GM23338 (cell line): ENCODE measurements at regions not wholly inside any gene's neighbourhood (a gene's known extent, or its start where the extent isn't known, plus 50 kb on each side); places are given as distances from the start of the nearest gene placed in this dataset.

Experiments used
- ATAC-seq: fragments of 200-7000 bp; cut with Tn5 transposase; 3 replicates; pipeline ENCODE4 v1.9.1; 2020
- DNase-seq: peaks from one replicate; pipeline ENCODE4 v3.0.0-alpha.2; 2015; ENCODE audit warnings: low spot score
- H2AFZ ChIP-seq: fragments of 200-600 bp; sonication (generic); 2 replicates; pipeline ENCODE4 v1.8.0; 2016; ENCODE audit warnings: antibody characterized with exemption, mild to moderate bottlenecking, moderate library complexity
- H3F3A ChIP-seq: fragments of 200-600 bp; sonication (generic); replicated peaks from 2 replicates; pipeline ENCODE4 v1.8.0; 2017; ENCODE audit warnings: antibody characterized with exemption, mixed run types, low read depth
- H3K27ac ChIP-seq: fragments of 200-600 bp; sonication (generic); 2 replicates; pipeline ENCODE4 v1.6.1; 2016; ENCODE audit warnings: low read depth
- H3K27me3 ChIP-seq: fragments of 200-600 bp; sonication (generic); 2 replicates; pipeline ENCODE4 v1.8.0; 2016; ENCODE audit warnings: mild to moderate bottlenecking, mixed run types, moderate library complexity; ENCODE audit not compliant: insufficient read depth
- H3K36me3 ChIP-seq: fragments of 200-600 bp; sonication (generic); 2 replicates; pipeline ENCODE4 v1.8.0; 2016; ENCODE audit warnings: mild to moderate bottlenecking; ENCODE audit not compliant: insufficient read depth
- H3K4me1 ChIP-seq: fragments of 200-600 bp; sonication (generic); 2 replicates; pipeline ENCODE4 v1.8.0; 2016; ENCODE audit warnings: mild to moderate bottlenecking, moderate library complexity; ENCODE audit not compliant: insufficient read depth
- H3K4me2 ChIP-seq: fragments of 200-600 bp; sonication (generic); 2 replicates; pipeline ENCODE4 v1.7.1; 2017; ENCODE audit warnings: mixed run types
- H3K4me3 ChIP-seq: fragments of 200-600 bp; sonication (generic); 2 replicates; pipeline ENCODE4 v1.6.1; 2016; ENCODE audit warnings: mixed run types
- H3K79me2 ChIP-seq: fragments of 200-600 bp; sonication (generic); replicated peaks from 2 replicates; pipeline ENCODE4 v1.8.0; 2017; ENCODE audit warnings: mild to moderate bottlenecking; ENCODE audit not compliant: insufficient read depth
- H3K9me2 ChIP-seq: fragments of 200-600 bp; sonication (generic); 2 replicates; pipeline ENCODE4 v1.8.0; 2017; ENCODE audit not compliant: insufficient read depth
- H4K20me1 ChIP-seq: fragments of 200-600 bp; sonication (generic); replicated peaks from 2 replicates; pipeline ENCODE4 v1.8.0; 2017; ENCODE audit warnings: mild to moderate bottlenecking; ENCODE audit not compliant: insufficient read depth
- H3K27ac Mint-ChIP-seq: 2 replicates; pipeline ENCODE4 v1.8.0; 2020; ENCODE audit warnings: inconsistent platforms, mild to moderate bottlenecking, moderate library complexity, mixed read lengths
- H3K27me3 Mint-ChIP-seq: 3 replicates; pipeline ENCODE4 v1.8.0; 2022; ENCODE audit warnings: low read depth, mild to moderate bottlenecking, moderate library complexity, mixed read lengths, inconsistent platforms; ENCODE audit not compliant: insufficient read depth, poor library complexity
- H3K36me3 Mint-ChIP-seq: 3 replicates; pipeline ENCODE4 v1.8.0; 2021; ENCODE audit warnings: low read depth, mild to moderate bottlenecking, inconsistent platforms, moderate library complexity, mixed read lengths
- H3K4me1 Mint-ChIP-seq: 3 replicates; pipeline ENCODE4 v1.8.0; 2020; ENCODE audit warnings: mild to moderate bottlenecking, inconsistent platforms, mixed read lengths
- H3K4me3 Mint-ChIP-seq: 3 replicates; pipeline ENCODE4 v1.8.0; 2021; ENCODE audit warnings: moderate library complexity, mild to moderate bottlenecking, inconsistent platforms, mixed read lengths
- H3K9me3 Mint-ChIP-seq: 3 replicates; pipeline ENCODE4 v1.8.0; 2020; ENCODE audit warnings: moderate library complexity, mild to moderate bottlenecking, inconsistent platforms, mixed read lengths
- EZH2 ChIP-seq: fragments of 200-600 bp; sonication (generic); IDR thresholded peaks from one replicate; pipeline ENCODE4 v1.8.0; 2017; ENCODE audit warnings: antibody characterized with exemption, mild to moderate bottlenecking, low read depth; ENCODE audit not compliant: unreplicated experiment
- STAT1 ChIP-seq: IDR thresholded peaks from one replicate; pipeline ENCODE4 v1.6.1; 2016; ENCODE audit warnings: antibody characterized with exemption; ENCODE audit not compliant: unreplicated experiment
- ZNF331 ChIP-seq: fragments of 250-450 bp; sonication (Bioruptor Pico); IDR thresholded peaks from 2 replicates; pipeline ENCODE4 v1.5.0; 2020; ENCODE audit warnings: low read depth, mild to moderate bottlenecking, moderate library complexity
- TF ChIP-seq, protein P1 (sequence below): fragments of 250-450 bp; sonication (Bioruptor Pico); IDR thresholded peaks from 2 replicates; pipeline ENCODE4 v1.5.0; 2020; ENCODE audit warnings: mild to moderate bottlenecking, moderate library complexity

DNA sequence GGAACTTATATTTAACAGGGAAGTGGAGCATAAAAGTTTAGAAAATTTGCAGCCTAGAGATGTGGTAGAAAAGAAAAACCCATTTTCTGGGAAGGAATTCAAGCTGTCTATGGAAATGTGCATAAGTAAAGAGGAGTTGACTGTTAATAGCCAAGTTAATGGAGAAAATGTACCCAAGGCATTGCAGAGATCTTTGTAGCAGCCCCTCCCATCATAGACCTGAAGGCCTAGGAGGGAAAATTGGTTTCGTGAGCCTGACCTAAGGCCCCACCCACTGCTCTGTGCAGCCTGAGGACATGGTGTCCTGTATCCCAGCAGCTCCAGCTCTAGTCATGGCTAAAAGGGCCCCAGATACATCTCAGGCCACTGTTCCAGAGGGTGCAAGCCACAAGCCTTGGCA is 772.4 kb upstream of the RIOK2 start (continued):
- TF ChIP-seq, protein P1, sequence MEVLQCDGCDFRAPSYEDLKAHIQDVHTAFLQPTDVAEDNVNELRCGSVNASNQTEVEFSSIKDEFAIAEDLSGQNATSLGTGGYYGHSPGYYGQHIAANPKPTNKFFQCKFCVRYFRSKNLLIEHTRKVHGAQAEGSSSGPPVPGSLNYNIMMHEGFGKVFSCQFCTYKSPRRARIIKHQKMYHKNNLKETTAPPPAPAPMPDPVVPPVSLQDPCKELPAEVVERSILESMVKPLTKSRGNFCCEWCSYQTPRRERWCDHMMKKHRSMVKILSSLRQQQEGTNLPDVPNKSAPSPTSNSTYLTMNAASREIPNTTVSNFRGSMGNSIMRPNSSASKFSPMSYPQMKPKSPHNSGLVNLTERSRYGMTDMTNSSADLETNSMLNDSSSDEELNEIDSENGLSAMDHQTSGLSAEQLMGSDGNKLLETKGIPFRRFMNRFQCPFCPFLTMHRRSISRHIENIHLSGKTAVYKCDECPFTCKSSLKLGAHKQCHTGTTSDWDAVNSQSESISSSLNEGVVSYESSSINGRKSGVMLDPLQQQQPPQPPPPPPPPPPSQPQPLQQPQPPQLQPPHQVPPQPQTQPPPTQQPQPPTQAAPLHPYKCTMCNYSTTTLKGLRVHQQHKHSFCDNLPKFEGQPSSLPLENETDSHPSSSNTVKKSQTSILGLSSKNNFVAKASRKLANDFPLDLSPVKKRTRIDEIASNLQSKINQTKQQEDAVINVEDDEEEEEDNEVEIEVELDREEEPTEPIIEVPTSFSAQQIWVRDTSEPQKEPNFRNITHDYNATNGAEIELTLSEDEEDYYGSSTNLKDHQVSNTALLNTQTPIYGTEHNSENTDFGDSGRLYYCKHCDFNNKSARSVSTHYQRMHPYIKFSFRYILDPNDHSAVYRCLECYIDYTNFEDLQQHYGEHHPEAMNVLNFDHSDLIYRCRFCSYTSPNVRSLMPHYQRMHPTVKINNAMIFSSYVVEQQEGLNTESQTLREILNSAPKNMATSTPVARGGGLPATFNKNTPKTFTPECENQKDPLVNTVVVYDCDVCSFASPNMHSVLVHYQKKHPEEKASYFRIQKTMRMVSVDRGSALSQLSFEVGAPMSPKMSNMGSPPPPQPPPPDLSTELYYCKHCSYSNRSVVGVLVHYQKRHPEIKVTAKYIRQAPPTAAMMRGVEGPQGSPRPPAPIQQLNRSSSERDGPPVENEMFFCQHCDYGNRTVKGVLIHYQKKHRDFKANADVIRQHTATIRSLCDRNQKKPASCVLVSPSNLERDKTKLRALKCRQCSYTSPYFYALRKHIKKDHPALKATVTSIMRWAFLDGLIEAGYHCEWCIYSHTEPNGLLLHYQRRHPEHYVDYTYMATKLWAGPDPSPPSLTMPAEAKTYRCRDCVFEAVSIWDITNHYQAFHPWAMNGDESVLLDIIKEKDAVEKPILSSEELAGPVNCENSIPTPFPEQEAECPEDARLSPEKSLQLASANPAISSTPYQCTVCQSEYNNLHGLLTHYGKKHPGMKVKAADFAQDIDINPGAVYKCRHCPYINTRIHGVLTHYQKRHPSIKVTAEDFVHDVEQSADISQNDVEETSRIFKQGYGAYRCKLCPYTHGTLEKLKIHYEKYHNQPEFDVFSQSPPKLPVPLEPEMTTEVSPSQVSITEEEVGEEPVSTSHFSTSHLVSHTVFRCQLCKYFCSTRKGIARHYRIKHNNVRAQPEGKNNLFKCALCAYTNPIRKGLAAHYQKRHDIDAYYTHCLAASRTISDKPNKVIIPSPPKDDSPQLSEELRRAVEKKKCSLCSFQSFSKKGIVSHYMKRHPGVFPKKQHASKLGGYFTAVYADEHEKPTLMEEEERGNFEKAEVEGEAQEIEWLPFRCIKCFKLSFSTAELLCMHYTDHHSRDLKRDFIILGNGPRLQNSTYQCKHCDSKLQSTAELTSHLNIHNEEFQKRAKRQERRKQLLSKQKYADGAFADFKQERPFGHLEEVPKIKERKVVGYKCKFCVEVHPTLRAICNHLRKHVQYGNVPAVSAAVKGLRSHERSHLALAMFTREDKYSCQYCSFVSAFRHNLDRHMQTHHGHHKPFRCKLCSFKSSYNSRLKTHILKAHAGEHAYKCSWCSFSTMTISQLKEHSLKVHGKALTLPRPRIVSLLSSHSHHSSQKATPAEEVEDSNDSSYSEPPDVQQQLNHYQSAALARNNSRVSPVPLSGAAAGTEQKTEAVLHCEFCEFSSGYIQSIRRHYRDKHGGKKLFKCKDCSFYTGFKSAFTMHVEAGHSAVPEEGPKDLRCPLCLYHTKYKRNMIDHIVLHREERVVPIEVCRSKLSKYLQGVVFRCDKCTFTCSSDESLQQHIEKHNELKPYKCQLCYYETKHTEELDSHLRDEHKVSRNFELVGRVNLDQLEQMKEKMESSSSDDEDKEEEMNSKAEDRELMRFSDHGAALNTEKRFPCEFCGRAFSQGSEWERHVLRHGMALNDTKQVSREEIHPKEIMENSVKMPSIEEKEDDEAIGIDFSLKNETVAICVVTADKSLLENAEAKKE: no peak

DNA sequence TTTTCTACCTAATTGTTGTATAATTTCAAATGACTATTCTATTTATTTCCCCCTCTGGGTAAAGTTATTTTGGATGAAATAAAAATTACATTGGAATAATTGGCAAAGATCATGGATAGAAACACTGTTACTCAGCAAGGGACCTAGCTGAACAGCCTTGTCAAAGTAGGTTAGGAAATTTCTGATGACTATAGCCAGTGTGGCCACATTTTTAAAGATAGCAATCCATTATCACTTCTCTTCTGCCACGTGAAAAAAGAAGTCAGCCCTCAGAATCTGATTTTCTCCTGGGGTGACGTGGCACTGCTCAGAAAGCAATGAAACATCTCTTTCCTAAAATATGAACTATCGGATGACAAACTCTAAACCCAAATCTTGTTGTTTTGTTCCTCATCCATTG is 784.2 kb upstream of the RIOK2 start:
- H3K4me3 Mint-ChIP-seq: no peak overlapping the region
- H3K9me2 ChIP-seq: no peaks in the 10 kb centered on the region
- TF ChIP-seq ZNF331 (no peak), EZH2 (no peak), STAT1 (no peak)
- TF ChIP-seq, protein P1: no peak
- no peaks in the 10 kb centered on the region; the same call in 2 of the 3 replicates for H3K9me3 Mint-ChIP-seq
- no peak overlapping the region for H2AFZ ChIP-seq
- no peaks in the 10 kb centered on the region for H3F3A ChIP-seq
- no peaks in the 10 kb centered on the region for H3K36me3 ChIP-seq
- no peak overlapping the region for H3K4me3 ChIP-seq
- no peak overlapping the region for H3K4me2 ChIP-seq
- H3K27me3 ChIP-seq: no peaks in the 10 kb centered on the region
- H4K20me1 ChIP-seq: no peaks in the 10 kb centered on the region
- no peaks in the 10 kb centered on the region for H3K79me2 ChIP-seq
- H3K4me1 ChIP-seq: no peaks in the 10 kb centered on the region
- no peaks in the 10 kb centered on the region; the same call in 2 of the 3 replicates for H3K4me1 Mint-ChIP-seq
- H3K36me3 Mint-ChIP-seq: no peaks in the 10 kb centered on the region
- ATAC-seq (no peak), DNase-seq (no peak)
- H3K27me3 Mint-ChIP-seq: no peaks in the 10 kb centered on the region
- no peak overlapping the region for H3K27ac Mint-ChIP-seq
- no peak overlapping the region for H3K27ac ChIP-seq
